ENCODE measurements at regions not wholly inside any gene's neighbourhood (a gene's known extent, or its start where the extent isn't known, plus 50 kb on each side); places are given as distances from the start of the nearest gene placed in this dataset.

DNA sequence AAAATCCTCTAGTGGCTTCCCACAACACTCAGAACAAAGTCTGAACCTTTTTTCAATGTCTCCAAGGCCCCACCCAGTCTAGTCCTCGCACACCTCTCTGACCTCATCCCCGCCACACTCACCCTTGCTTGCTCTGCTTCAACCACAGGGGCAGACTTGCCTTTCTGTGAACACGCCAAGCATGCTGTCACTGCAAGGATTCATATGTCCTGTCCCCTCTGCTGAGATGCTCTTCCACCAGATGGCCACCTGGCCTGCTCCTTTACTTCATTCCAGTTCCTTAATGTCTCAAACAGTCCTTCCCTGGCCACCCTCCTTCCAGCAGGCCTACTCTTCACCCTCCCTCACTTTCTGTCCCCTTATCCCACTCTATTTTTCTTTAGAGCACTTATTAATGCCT lies 60.6 kb upstream of the ARHGAP20 start:
- TF ChIP-seq POLR2A (IDR thresholded peaks at IDR 0.05): no peak
- TF ChIP-seq, protein P1, sequence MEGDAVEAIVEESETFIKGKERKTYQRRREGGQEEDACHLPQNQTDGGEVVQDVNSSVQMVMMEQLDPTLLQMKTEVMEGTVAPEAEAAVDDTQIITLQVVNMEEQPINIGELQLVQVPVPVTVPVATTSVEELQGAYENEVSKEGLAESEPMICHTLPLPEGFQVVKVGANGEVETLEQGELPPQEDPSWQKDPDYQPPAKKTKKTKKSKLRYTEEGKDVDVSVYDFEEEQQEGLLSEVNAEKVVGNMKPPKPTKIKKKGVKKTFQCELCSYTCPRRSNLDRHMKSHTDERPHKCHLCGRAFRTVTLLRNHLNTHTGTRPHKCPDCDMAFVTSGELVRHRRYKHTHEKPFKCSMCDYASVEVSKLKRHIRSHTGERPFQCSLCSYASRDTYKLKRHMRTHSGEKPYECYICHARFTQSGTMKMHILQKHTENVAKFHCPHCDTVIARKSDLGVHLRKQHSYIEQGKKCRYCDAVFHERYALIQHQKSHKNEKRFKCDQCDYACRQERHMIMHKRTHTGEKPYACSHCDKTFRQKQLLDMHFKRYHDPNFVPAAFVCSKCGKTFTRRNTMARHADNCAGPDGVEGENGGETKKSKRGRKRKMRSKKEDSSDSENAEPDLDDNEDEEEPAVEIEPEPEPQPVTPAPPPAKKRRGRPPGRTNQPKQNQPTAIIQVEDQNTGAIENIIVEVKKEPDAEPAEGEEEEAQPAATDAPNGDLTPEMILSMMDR (IDR thresholded peaks at IDR 0.05): no peak

Measured in testis (tissue), 2 donors.